HAP-1 (cell line): ENCODE measurements at regions not wholly inside any gene's neighbourhood (a gene's known extent, or its start where the extent isn't known, plus 50 kb on each side); places are given as distances from the start of the nearest gene placed in this dataset.
"Not testable (repeated sequence)": the region's sequence is repeated elsewhere in the genome, so short reads cannot be mapped to it uniquely, and the experiment has no call there.

ENCODE experiments used
- DNase-seq, 2 experiments: peaks; one replicate each; pipeline ENCODE4 v3.0.0-alpha.2; 2016 to 2020; ENCODE audit warnings: low spot score in 2 of 2
- H3K27me3 ChIP-seq: fragments of 250-450 bp; sonication (Bioruptor Pico); 2 replicates; pipeline ENCODE4 v1.5.1; 2020; ENCODE audit warnings: low read depth, mild to moderate bottlenecking, moderate library complexity
- H3K36me3 ChIP-seq: fragments of 250-450 bp; sonication (Bioruptor Pico); replicated peaks from 2 replicates; pipeline ENCODE4 v1.5.1; 2020; ENCODE audit warnings: mild to moderate bottlenecking
- H3K4me1 ChIP-seq: fragments of 250-450 bp; sonication (Bioruptor Pico); 2 replicates; pipeline ENCODE4 v1.5.1; 2020; ENCODE audit warnings: mild to moderate bottlenecking
- H3K4me3 ChIP-seq: fragments of 250-450 bp; sonication (Bioruptor Pico); 2 replicates; pipeline ENCODE4 v1.5.1; 2020; ENCODE audit warnings: mild to moderate bottlenecking, moderate library complexity
- H3K9me3 ChIP-seq: fragments of 250-450 bp; sonication (Bioruptor Pico); 2 replicates; pipeline ENCODE4 v1.5.1; 2020; ENCODE audit warnings: mild to moderate bottlenecking, moderate library complexity
- in situ Hi-C: fragments of 300-500 bp; cut with MboI; formaldehyde crosslinking; loops from 3 replicates; pipeline ENCODE4 v1.14.3; 2020; ENCODE audit warnings: low sequenced_read_pairs, inconsistent platforms, mixed read lengths

GRCh38 chr9:87372356-87372851, 125.3 kb upstream of the DAPK1 start:
- H3K4me3 ChIP-seq = no peak overlapping the region
- H3K9me3 ChIP-seq = no peaks in the 10 kb centered on the region
- H3K36me3 ChIP-seq = no peaks in the 10 kb centered on the region
- no peak for DNase-seq
- H3K27me3 ChIP-seq = no peaks in the 10 kb centered on the region
- no peaks in the 10 kb centered on the region for H3K4me1 ChIP-seq
- in situ Hi-C loops = no loop called here

- H3K27me3 ChIP-seq, H3K4me1 ChIP-seq, H3K36me3 ChIP-seq, H3K4me3 ChIP-seq, in situ Hi-C loops, H3K9me3 ChIP-seq, DNase-seq: not testable (repeated sequence)
These were observed 123.4 kb upstream of the DAPK1 start for GRCh38 chr9:87374023-87374919.

- H3K9me3 ChIP-seq = no peaks in the 10 kb centered on the region
- H3K4me1 ChIP-seq = no peaks in the 10 kb centered on the region
- no peak overlapping the region for H3K4me3 ChIP-seq
- no peaks in the 10 kb centered on the region for H3K36me3 ChIP-seq
- H3K27me3 ChIP-seq = no peaks in the 10 kb centered on the region
- in situ Hi-C loops = no loop called here
- DNase-seq = no peak
These were observed 122.1 kb upstream of the DAPK1 start for GRCh38 chr9:87375397-87376073.

- H3K4me1 ChIP-seq = no peaks in the 10 kb centered on the region
These were observed 119.0 kb upstream of the DAPK1 start for GRCh38 chr9:87378676-87379075.

GRCh38 chr9:87379300-87379699, 118.4 kb upstream of the DAPK1 start:
- no peaks in the 10 kb centered on the region for H3K36me3 ChIP-seq
- in situ Hi-C loops = no loop called here
- H3K4me3 ChIP-seq = no peak overlapping the region
- H3K9me3 ChIP-seq = no peaks in the 10 kb centered on the region
- DNase-seq = no peak
- H3K4me1 ChIP-seq = no peaks in the 10 kb centered on the region
- no peaks in the 10 kb centered on the region for H3K27me3 ChIP-seq

More at GRCh38 chr9:87378676-87379075, 119.0 kb upstream of the DAPK1 start:
- Histone ChIP-seq H3K27me3 (no peaks in the 10 kb centered on the region), H3K4me3 (no peak overlapping the region), H3K36me3 (no peaks in the 10 kb centered on the region), H3K9me3 (no peaks in the 10 kb centered on the region)
- in situ Hi-C loops = no loop called here
- no peak for DNase-seq

GRCh38 chr9:87381050-87381711, 116.5 kb upstream of the DAPK1 start:
- Histone ChIP-seq H3K4me3 (no peak overlapping the region), H3K36me3 (no peaks in the 10 kb centered on the region), H3K27me3 (no peaks in the 10 kb centered on the region), H3K9me3 (no peaks in the 10 kb centered on the region), H3K4me1 (no peaks in the 10 kb centered on the region)
- no peak for DNase-seq
- in situ Hi-C loops = no loop called here

- no peak for DNase-seq
- Histone ChIP-seq H3K9me3 (no peaks in the 10 kb centered on the region), H3K36me3 (no peaks in the 10 kb centered on the region), H3K4me3 (no peak overlapping the region), H3K27me3 (no peaks in the 10 kb centered on the region), H3K4me1 (no peaks in the 10 kb centered on the region)
- in situ Hi-C loops = no loop called here
These were observed 115.9 kb upstream of the DAPK1 start for GRCh38 chr9:87381746-87382145.

- H3K9me3 ChIP-seq = no peaks in the 10 kb centered on the region
- DNase-seq = no peak
- H3K4me1 ChIP-seq = no peaks in the 10 kb centered on the region
- H3K27me3 ChIP-seq = no peaks in the 10 kb centered on the region
- no peaks in the 10 kb centered on the region for H3K36me3 ChIP-seq
- H3K4me3 ChIP-seq = no peak overlapping the region
- in situ Hi-C loops = no loop called here
These were observed 114.8 kb upstream of the DAPK1 start for GRCh38 chr9:87382900-87383299.

- H3K4me3 ChIP-seq = no peak overlapping the region
- in situ Hi-C loops = no loop called here
These were observed 114.1 kb upstream of the DAPK1 start for GRCh38 chr9:87383344-87384150.

GRCh38 chr9:87386490-87387025, 111.1 kb upstream of the DAPK1 start:
- H3K27me3 ChIP-seq = no peaks in the 10 kb centered on the region
- no peak for DNase-seq
- no peaks in the 10 kb centered on the region for H3K9me3 ChIP-seq
- in situ Hi-C loops = no loop called here
- no peaks in the 10 kb centered on the region for H3K4me1 ChIP-seq
- no peaks in the 10 kb centered on the region for H3K36me3 ChIP-seq
- H3K4me3 ChIP-seq = no peak overlapping the region

More at GRCh38 chr9:87383344-87384150, 114.1 kb upstream of the DAPK1 start:
- no peak for DNase-seq
- no peaks in the 10 kb centered on the region for H3K4me1 ChIP-seq
- no peaks in the 10 kb centered on the region for H3K9me3 ChIP-seq
- no peaks in the 10 kb centered on the region for H3K36me3 ChIP-seq
- no peaks in the 10 kb centered on the region for H3K27me3 ChIP-seq

- no peak for DNase-seq
- Histone ChIP-seq H3K4me3 (no peak overlapping the region), H3K9me3 (no peaks in the 10 kb centered on the region), H3K36me3 (no peaks in the 10 kb centered on the region), H3K27me3 (no peaks in the 10 kb centered on the region), H3K4me1 (no peaks in the 10 kb centered on the region)
- in situ Hi-C loops = no loop called here
These were observed 110.2 kb upstream of the DAPK1 start for GRCh38 chr9:87387351-87388011.

GRCh38 chr9:87388708-87389107, 109.0 kb upstream of the DAPK1 start:
- H3K27me3 ChIP-seq, H3K36me3 ChIP-seq, H3K4me1 ChIP-seq, in situ Hi-C loops, DNase-seq, H3K9me3 ChIP-seq, H3K4me3 ChIP-seq: not testable (repeated sequence)

GRCh38 chr9:87389936-87390335, 107.7 kb upstream of the DAPK1 start:
- no peaks in the 10 kb centered on the region for H3K27me3 ChIP-seq
- no peak for DNase-seq
- H3K4me1 ChIP-seq = no peaks in the 10 kb centered on the region
- no peaks in the 10 kb centered on the region for H3K9me3 ChIP-seq
- H3K36me3 ChIP-seq = no peaks in the 10 kb centered on the region
- in situ Hi-C loops = no loop called here
- H3K4me3 ChIP-seq = no peak overlapping the region
